ENCODE measurements at regions not wholly inside any gene's neighbourhood (a gene's known extent, or its start where the extent isn't known, plus 50 kb on each side); places are given as distances from the start of the nearest gene placed in this dataset.
A peak's percentile ranks its signal among the peaks of the same experiment; 100 is the strongest.

GRCh38 chr15:62742409-62743171 lies 300.0 kb upstream of the TPM1 start:
- CTCF ChIA-PET: interaction anchor here (0.7 to 7.1 kb wide), 9 partner anchors 9 to 219 kb away, joined by 3 to 42 read pairs (median 4); no protein-coding TSS in a partner anchor
- no peaks in the 10 kb centered on the region for H4K20me1 ChIP-seq (ENCODE audit: control insufficient read depth, insufficient read depth, low read length, poor library complexity, severe bottlenecking)
- Mint-ChIP-seq H3K4me1 (no peaks in the 10 kb centered on the region), H3K4me3 (no peak overlapping the region), H3K27me3 (no peaks in the 10 kb centered on the region), H3K9me3 (ENCODE audit: insufficient read depth) (no peaks in the 10 kb centered on the region), H3K27ac (no peak overlapping the region)
- H3K9ac ChIP-seq (ENCODE audit: low read length): no peak overlapping the region
- no peak overlapping the region for H3K4me3 ChIP-seq (ENCODE audit: control extremely low read depth in 1 of 5, extremely low read depth in 1 of 5, insufficient read depth in 1 of 5, low read depth in 2 of 5, low read length in 4 of 5)
- ATAC-seq (ENCODE audit: low read depth) (no peak), DNase-seq (peak; percentile 49)
- H2AFZ ChIP-seq (ENCODE audit: insufficient read depth, low read depth, low read length, poor library complexity, severe bottlenecking): peak overlapping the region; percentile 53
- TF ChIP-seq, protein P1, sequence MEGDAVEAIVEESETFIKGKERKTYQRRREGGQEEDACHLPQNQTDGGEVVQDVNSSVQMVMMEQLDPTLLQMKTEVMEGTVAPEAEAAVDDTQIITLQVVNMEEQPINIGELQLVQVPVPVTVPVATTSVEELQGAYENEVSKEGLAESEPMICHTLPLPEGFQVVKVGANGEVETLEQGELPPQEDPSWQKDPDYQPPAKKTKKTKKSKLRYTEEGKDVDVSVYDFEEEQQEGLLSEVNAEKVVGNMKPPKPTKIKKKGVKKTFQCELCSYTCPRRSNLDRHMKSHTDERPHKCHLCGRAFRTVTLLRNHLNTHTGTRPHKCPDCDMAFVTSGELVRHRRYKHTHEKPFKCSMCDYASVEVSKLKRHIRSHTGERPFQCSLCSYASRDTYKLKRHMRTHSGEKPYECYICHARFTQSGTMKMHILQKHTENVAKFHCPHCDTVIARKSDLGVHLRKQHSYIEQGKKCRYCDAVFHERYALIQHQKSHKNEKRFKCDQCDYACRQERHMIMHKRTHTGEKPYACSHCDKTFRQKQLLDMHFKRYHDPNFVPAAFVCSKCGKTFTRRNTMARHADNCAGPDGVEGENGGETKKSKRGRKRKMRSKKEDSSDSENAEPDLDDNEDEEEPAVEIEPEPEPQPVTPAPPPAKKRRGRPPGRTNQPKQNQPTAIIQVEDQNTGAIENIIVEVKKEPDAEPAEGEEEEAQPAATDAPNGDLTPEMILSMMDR (IDR thresholded peaks at IDR 0.05): peak; percentile 86
- TF ChIP-seq EZH2 (IDR thresholded peaks at IDR 0.05; ENCODE audit: borderline replicate concordance, insufficient read depth, low read depth, low read length, poor library complexity, severe bottlenecking): no peak
- 45% methylated on average over 7 of the region's 8 CpGs for WGBS (ENCODE audit: insufficient coverage)
- H3K27me3 ChIP-seq (replicated peaks in 1 of 4; ENCODE audit: control extremely low read depth in 1 of 4, control insufficient read depth in 3 of 4, insufficient read depth in 4 of 4, low read length in 3 of 4): no peaks in the 10 kb centered on the region
- H3K36me3 ChIP-seq (replicated peaks in 1 of 2; ENCODE audit: control extremely low read depth in 1 of 2, control insufficient read depth in 1 of 2, extremely low read depth in 1 of 2, insufficient read depth in 2 of 2, low read length in 1 of 2): no peaks in the 10 kb centered on the region
- intact Hi-C loops (cut with micrococcal nuclease): no loop called here
- no peaks in the 10 kb centered on the region for H3K9me3 ChIP-seq (ENCODE audit: control extremely low read depth in 1 of 3, control insufficient read depth in 2 of 3, insufficient read depth in 1 of 3, low read length in 2 of 3)
- no peaks in the 10 kb centered on the region for H3K79me2 ChIP-seq (ENCODE audit: control insufficient read depth, insufficient read depth, low read length)
- H3K4me1 ChIP-seq (ENCODE audit: control insufficient read depth in 2 of 2, insufficient read depth in 2 of 2, low read length in 2 of 2): no peaks in the 10 kb centered on the region
- POLR2A ChIA-PET: no interaction called here
- no peak overlapping the region for H3K27ac ChIP-seq (ENCODE audit: low read length in 2 of 2)
- H3K4me2 ChIP-seq (replicated peaks; ENCODE audit: low read depth, low read length, poor library complexity, severe bottlenecking): peak overlapping the region; percentile 24

DNA sequence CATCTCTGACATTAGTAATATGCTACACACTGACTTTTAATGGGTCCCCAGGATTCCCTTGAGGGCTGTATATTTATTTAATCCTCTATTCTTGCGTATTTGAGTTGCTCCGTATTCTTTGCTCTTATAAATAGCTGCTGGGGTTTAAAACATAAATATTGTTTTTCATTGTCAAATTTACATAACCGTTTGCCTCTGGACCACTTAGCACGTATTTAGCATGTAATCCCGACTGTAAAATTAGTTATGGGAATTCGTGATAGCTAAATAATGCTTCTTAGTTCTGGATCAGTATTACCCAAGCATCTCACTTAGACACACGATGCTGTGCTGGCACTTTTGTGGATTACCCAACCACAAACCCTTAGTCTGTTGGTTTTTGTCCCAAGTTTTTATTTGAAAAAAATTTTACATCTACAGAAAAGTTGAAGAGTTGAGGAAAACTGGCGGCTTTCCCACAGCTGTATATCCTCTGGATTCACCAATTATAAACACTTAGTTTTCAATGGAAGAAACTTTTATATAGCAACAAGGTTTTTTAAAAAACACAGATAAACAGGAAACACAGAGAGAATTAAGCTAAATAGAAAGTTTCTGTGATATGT lies 296.8 kb upstream of the TPM1 start:
- WGBS (ENCODE audit: insufficient coverage): no CpG with 5 or more reads among the region's 8 CpGs
- no peak overlapping the region for H3K4me3 Mint-ChIP-seq
- Histone ChIP-seq H3K9me3 (ENCODE audit: control extremely low read depth in 1 of 3, control insufficient read depth in 2 of 3, insufficient read depth in 1 of 3, low read length in 2 of 3) (no peaks in the 10 kb centered on the region), H3K9ac (ENCODE audit: low read length) (no peak overlapping the region), H3K4me2 (replicated peaks; ENCODE audit: low read depth, low read length, poor library complexity, severe bottlenecking) (no peak overlapping the region), H3K4me3 (ENCODE audit: control extremely low read depth in 1 of 5, extremely low read depth in 1 of 5, insufficient read depth in 1 of 5, low read depth in 2 of 5, low read length in 4 of 5) (no peak overlapping the region), H3K36me3 (replicated peaks in 1 of 2; ENCODE audit: control extremely low read depth in 1 of 2, control insufficient read depth in 1 of 2, extremely low read depth in 1 of 2, insufficient read depth in 2 of 2, low read length in 1 of 2) (no peaks in the 10 kb centered on the region), H3K27me3 (replicated peaks in 1 of 4; ENCODE audit: control extremely low read depth in 1 of 4, control insufficient read depth in 3 of 4, insufficient read depth in 4 of 4, low read length in 3 of 4) (no peaks in the 10 kb centered on the region), H3K4me1 (ENCODE audit: control insufficient read depth in 2 of 2, insufficient read depth in 2 of 2, low read length in 2 of 2) (no peaks in the 10 kb centered on the region), H2AFZ (ENCODE audit: insufficient read depth, low read depth, low read length, poor library complexity, severe bottlenecking) (no peak overlapping the region), H3K79me2 (ENCODE audit: control insufficient read depth, insufficient read depth, low read length) (no peaks in the 10 kb centered on the region), H4K20me1 (ENCODE audit: control insufficient read depth, insufficient read depth, low read length, poor library complexity, severe bottlenecking) (no peaks in the 10 kb centered on the region), H3K27ac (ENCODE audit: low read length in 2 of 2) (no peak overlapping the region)
- no peaks in the 10 kb centered on the region for H3K4me1 Mint-ChIP-seq
- no peaks in the 10 kb centered on the region for H3K9me3 Mint-ChIP-seq (ENCODE audit: insufficient read depth)
- no peak for TF ChIP-seq EZH2 (IDR thresholded peaks at IDR 0.05; ENCODE audit: borderline replicate concordance, insufficient read depth, low read depth, low read length, poor library complexity, severe bottlenecking)
- TF ChIP-seq, protein P1 (IDR thresholded peaks at IDR 0.05): no peak
- DNase-seq: no peak
- no peak overlapping the region for H3K27ac Mint-ChIP-seq
- ChIA-PET POLR2A (no interaction called here), CTCF (interaction anchor here (0.6 to 7.1 kb wide), 3 partner anchors 11 to 299 kb away, joined by 3 to 42 read pairs (median 3); no protein-coding TSS in a partner anchor)
- H3K27me3 Mint-ChIP-seq: no peaks in the 10 kb centered on the region
- intact Hi-C loops (cut with micrococcal nuclease): no loop called here
- no peak for ATAC-seq (ENCODE audit: low read depth)

Measured in B cell (primary cell).